ENCODE measurements at regions not wholly inside any gene's neighbourhood (a gene's known extent, or its start where the extent isn't known, plus 50 kb on each side); places are given as distances from the start of the nearest gene placed in this dataset.

DNA sequence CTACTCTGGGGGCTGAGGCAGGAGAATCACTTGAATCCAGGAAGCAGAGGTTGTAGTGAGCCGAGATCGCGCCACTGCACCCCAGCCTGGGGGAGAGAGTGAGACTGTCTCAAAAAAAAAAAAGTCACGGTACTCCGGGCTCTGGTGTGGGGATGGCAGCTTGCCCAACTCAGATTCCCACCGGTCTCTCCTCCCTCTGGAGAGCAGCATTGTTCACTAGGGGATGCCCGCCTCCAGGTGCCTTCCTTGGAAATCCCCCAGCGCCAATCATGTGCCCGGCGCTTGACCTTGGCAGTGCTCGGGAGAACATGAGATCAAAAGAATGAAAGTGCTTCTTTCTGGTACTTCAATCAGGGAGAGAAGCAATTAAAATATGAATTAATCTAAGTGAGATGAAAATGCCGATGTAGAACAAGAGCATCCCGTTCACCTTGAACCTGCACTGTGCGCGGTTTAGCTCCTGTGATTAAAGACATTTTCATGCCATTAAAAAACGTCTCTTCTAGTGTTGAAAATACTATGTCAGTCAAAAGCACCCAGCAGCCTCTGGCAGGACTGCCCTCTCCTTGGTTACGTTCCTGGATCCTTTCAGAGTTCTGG, 1127.3 kb upstream of the AUTS2 start:
- no peak for TF ChIP-seq YY1 (IDR thresholded peaks at IDR 0.05; ENCODE audit: low read depth, low read length)
- no peak for TF ChIP-seq CTCF (IDR thresholded peaks at IDR 0.05; ENCODE audit: control extremely low read depth in 1 of 3, insufficient read depth in 1 of 3, low read depth in 1 of 3, low read length in 3 of 3)
- TF ChIP-seq BCL11A (IDR thresholded peaks at IDR 0.05; ENCODE audit: low read depth in 2 of 2, low read length in 2 of 2) = no peak
- TF ChIP-seq EP300 (IDR thresholded peaks at IDR 0.05; ENCODE audit: borderline replicate concordance in 1 of 2, low read depth in 2 of 2, low read length in 2 of 2) = no peak
- no peak for TF ChIP-seq GABPA (IDR thresholded peaks at IDR 0.05; ENCODE audit: borderline replicate concordance, insufficient read depth, low read length)
- TF ChIP-seq TEAD4 (IDR thresholded peaks at IDR 0.05; ENCODE audit: low read depth, low read length) = no peak
- no peak for TF ChIP-seq SP1 (IDR thresholded peaks at IDR 0.05; ENCODE audit: low read depth, low read length)
- TF ChIP-seq TAF7 (optimal IDR thresholded peaks at IDR 0.05; ENCODE audit: borderline replicate concordance, low read depth, low read length) = no peak
- TF ChIP-seq RNF2 (IDR thresholded peaks at IDR 0.05; ENCODE audit: borderline replicate concordance, low read depth, low read length, missing control alignments, poor library complexity, severe bottlenecking) = no peak

All from H1 (cell line).